ENCODE measurements at regions not wholly inside any gene's neighbourhood (a gene's known extent, or its start where the extent isn't known, plus 50 kb on each side); places are given as distances from the start of the nearest gene placed in this dataset.

- BruUV-seq (replicated peaks), result no TSS peak
- H4K20me1 ChIP-seq (replicated peaks; ENCODE audit: control insufficient read depth, extremely low read depth, insufficient read depth, low read length), result no peaks in the 10 kb centered on the region
- TF ChIP-seq MYC (IDR thresholded peaks at IDR 0.05; ENCODE audit: low read depth, low read length) (no peak), JUN (IDR thresholded peaks at IDR 0.05; ENCODE audit: borderline replicate concordance, insufficient read depth, insufficient read length, low read depth) (no peak), POLR2AphosphoS5 (IDR thresholded peaks at IDR 0.05; ENCODE audit: insufficient read depth, low read depth, low read length) (no peak), MAX (IDR thresholded peaks at IDR 0.05; ENCODE audit: insufficient read depth, insufficient read length) (no peak), EZH2 (IDR thresholded peaks at IDR 0.05; ENCODE audit: borderline replicate concordance, low read depth, low read length, severe bottlenecking) (no peak), POLR2A (IDR thresholded peaks at IDR 0.05; ENCODE audit: low read depth, low read length) (no peak), CTCF (IDR thresholded peaks at IDR 0.05; ENCODE audit: extremely low read depth in 1 of 2, insufficient read depth in 1 of 2, low read depth in 1 of 2, low read length in 2 of 2) (no peak), GATA2 (IDR thresholded peaks at IDR 0.05; ENCODE audit: insufficient read depth, insufficient read length, low read depth, low read length) (no peak), FOS (IDR thresholded peaks at IDR 0.05; ENCODE audit: borderline replicate concordance, insufficient read depth, low read length) (no peak)
- no peaks in the 10 kb centered on the region for H3K36me3 ChIP-seq (ENCODE audit: control insufficient read depth in 2 of 2, extremely low read depth in 1 of 2, insufficient read depth in 2 of 2, low read length in 2 of 2)
- POLR2A ChIA-PET, result no interaction called here
- CTCF ChIA-PET, result no interaction called here
- no peaks in the 10 kb centered on the region for H3K9me1 ChIP-seq (replicated peaks; ENCODE audit: control insufficient read depth, extremely low read depth, insufficient read depth, low read length)
- no peaks in the 10 kb centered on the region for H3K4me1 ChIP-seq (ENCODE audit: control insufficient read depth, extremely low read depth, insufficient read depth, low read length)
- no peak overlapping the region for H2AFZ ChIP-seq (ENCODE audit: low read depth, low read length)
- FAIRE-seq (no peak), DNase-seq (ENCODE audit: low read depth, low spot score) (no peak)
- no peaks in the 10 kb centered on the region for H3K9me3 ChIP-seq (replicated peaks; ENCODE audit: control insufficient read depth, insufficient read depth, low read length)
- H3K27me3 ChIP-seq (ENCODE audit: control insufficient read depth in 2 of 2, insufficient read depth in 2 of 2, low read length in 2 of 2), result peaks cover 0 to 11% of the 10 kb centered on the region in 2 experiments
- intact Hi-C loops (cut with micrococcal nuclease), result no loop called here
- no peaks in the 10 kb centered on the region for H3K79me2 ChIP-seq (ENCODE audit: control insufficient read depth, insufficient read depth, low read length)
- dilution Hi-C loops (cut with MboI; ENCODE audit: extremely low pct_ligation_motif_present, low sequenced_read_pairs), result no loop called here
- no peak overlapping the region for H3K4me2 ChIP-seq (ENCODE audit: insufficient read depth, low read length)
- no peak overlapping the region for H3K4me3 ChIP-seq (replicated peaks in 1 of 3; ENCODE audit: insufficient read depth in 1 of 3, low read depth in 1 of 3, low read length in 3 of 3)
- no peak overlapping the region for H3K27ac ChIP-seq (ENCODE audit: insufficient read depth, low read depth, low read length)
- no peak overlapping the region for H3K9ac ChIP-seq (replicated peaks; ENCODE audit: extremely low read depth, insufficient read depth, low read length)
Measured at GRCh38 chr20:50318710-50319109, 128.1 kb downstream of the CEBPB start.

Measured in endothelial cell of umbilical vein (primary cell).